Activated T-helper 1 cell treated with Interleukin-2 at 50 U/mL for 16 hours (primary cell): ENCODE measurements at regions not wholly inside any gene's neighbourhood (a gene's known extent, or its start where the extent isn't known, plus 50 kb on each side); places are given as distances from the start of the nearest gene placed in this dataset.
"Not testable (repeated sequence)": the region's sequence is repeated elsewhere in the genome, so short reads cannot be mapped to it uniquely, and the experiment has no call there.

Experiments
- DNase-seq: peaks from one replicate; pipeline ENCODE4 v3.0.0-alpha.2; 2020; ENCODE audit warnings: low read depth

- DNase-seq = not testable (repeated sequence)
Observed at GRCh38 chr14:99037326-99037725, 234.7 kb downstream of the BCL11B start.

GRCh38 chr14:99037777-99038430 lies 234.1 kb downstream of the BCL11B start:
- DNase-seq = no peak

- no peak for DNase-seq
Observed at GRCh38 chr14:99038431-99038820, 233.6 kb downstream of the BCL11B start.

GRCh38 chr14:99039331-99040041 lies 232.5 kb downstream of the BCL11B start:
- DNase-seq = no peak

DNA sequence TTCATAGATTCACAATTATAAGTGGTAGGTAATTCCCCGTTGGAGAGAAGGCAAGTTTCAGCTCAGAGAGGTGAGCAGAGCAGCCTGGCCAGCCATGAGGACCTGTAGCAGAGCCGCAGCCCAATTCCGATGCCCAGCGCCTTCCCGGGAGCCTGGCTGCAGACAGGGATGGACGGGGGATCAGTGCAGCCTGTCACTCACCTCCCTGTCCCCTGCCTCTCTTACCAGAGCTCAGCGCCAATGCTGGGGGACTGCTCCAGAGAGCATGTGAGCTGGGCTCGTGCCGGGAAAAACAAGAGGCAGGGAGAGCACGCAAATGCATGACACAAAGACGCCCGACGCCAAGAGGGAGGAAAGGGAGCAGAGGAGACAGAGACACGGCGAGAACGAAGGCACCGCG lies 231.9 kb downstream of the BCL11B start:
- no peak for DNase-seq

- no peak for DNase-seq
Observed at GRCh38 chr14:99040711-99041110, 231.3 kb downstream of the BCL11B start.

- no peak for DNase-seq
Observed at GRCh38 chr14:99041141-99041819, 230.7 kb downstream of the BCL11B start.

GRCh38 chr14:99041820-99042174 lies 230.2 kb downstream of the BCL11B start:
- no peak for DNase-seq

DNA sequence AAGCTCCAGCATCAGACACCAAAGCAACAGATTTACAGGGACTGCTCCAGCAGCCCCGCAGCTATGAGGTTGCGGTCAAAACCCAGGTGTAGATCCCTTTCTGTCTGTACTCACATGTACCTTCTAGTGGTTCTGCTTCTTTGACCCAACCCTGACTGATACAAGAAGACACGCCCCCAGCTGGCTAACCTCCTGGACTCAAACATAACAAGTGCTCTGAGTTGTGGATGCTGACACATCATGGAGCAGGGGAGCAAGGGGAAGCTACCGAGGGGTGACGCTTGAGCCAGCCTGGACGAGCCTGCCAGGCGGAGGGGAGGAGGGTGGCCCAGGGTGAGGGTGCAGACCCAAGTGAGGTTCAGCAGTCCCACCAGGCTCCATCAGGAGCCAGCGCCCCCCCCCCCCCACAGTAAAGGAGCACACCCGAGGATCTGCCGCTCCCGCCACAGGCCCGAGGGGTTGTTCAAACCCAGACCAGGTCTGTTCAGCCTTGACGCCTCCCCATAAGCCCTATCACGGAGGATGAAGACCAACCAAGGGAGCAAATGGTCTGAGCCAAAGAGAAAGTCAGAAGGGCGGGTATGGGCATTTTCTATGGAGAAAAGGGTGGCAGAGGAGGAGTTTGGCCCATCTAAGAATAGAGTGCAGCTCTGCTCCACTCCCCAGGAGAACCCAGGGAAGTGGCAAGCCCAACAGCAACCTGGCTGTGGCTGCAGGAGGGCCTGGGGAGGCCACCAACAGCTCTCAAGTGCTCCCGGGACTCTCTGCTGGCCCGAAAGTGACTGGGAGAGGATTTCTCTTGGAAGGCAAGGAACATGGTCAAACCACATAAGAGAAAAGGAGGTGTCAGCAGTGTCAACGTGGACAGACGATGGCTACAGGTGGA lies 229.4 kb downstream of the BCL11B start:
- DNase-seq = no peak

DNA sequence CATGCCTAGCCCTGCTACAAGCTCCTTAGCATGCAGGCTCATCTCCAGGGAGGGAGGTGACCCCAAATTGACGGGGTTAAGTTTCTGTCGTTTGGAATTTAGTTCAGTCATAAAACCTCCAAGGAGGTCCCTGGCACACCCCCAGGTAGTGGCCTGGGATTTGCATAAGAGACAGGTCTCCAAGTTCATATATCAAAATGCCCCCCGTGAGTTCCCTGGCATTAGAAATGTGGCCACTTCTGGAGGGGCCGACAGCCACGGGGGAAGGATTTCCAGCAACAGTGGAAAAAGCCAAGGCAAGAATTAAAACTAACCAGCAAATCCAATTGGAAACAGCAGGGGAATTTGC lies 228.8 kb downstream of the BCL11B start:
- DNase-seq = no peak

- DNase-seq = no peak
Observed at GRCh38 chr14:99043756-99044155, 228.2 kb downstream of the BCL11B start.

DNA sequence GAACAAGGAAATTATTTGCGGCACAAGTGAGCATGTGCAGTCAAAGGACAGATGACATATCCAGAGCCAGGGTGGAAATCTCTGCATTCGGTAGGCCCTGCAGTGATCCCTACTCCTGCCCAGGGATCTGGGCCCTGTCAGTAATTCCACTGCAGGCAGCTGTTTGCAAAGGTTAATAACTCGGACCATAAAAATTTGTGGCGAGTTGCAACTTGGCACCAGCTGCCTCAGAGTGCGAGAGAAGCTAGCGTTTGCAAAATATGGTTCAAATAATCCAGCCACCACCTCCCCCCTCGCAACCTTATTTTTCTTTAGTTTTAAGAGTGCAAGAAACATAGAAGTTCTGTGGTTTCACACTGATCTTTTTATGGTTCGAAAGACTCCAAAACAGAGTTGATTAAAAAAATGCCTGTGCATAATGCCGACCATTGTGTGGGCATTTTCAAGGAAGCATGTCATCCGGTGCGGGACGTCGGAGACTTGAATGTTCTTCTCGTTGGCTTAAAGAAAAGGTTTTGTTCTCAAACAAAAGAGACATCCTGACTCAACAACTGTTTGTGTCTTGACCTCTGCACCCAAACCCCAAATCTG lies 224.5 kb downstream of the BCL11B start:
- no peak for DNase-seq

DNA sequence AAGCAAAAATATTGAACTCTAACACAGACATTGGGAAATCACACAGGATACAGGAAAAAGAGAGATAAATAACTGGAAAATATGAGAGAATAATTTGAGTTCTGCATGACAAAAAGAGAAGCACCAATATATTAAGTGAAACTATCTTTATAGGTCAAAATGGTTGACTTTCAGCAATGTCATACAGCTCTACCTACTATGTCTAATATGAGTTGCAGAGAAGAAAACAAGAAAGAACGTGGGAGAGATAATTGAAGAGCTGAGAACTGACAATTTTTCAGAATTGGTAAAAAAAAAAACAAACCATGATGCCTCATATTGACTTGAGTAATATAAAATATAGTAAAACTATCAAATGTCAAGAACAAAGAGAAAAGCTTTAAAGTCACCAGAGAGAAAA lies 221.7 kb downstream of the BCL11B start:
- DNase-seq = no peak

- DNase-seq = no peak
Observed at GRCh38 chr14:99052467-99052866, 219.5 kb downstream of the BCL11B start.

DNA sequence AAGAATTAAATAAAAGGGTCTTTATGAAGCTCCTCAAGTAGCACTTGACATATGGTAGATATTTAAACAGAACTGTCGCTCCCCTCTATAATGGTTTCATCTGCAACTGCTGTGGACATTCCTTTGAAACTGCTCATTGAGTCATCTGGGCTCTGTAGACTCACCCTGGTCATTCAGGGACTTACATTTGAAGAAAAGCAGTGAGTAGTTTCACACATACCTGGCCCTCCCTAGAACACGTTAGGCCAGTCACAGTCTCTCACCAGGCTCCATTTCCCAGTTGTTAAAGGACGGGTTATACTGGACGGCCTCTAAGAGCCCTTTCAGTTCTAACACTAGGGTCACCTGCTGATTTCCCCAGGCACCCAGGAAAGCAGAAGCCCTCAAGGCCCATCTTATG lies 217.0 kb downstream of the BCL11B start:
- no peak for DNase-seq

DNA sequence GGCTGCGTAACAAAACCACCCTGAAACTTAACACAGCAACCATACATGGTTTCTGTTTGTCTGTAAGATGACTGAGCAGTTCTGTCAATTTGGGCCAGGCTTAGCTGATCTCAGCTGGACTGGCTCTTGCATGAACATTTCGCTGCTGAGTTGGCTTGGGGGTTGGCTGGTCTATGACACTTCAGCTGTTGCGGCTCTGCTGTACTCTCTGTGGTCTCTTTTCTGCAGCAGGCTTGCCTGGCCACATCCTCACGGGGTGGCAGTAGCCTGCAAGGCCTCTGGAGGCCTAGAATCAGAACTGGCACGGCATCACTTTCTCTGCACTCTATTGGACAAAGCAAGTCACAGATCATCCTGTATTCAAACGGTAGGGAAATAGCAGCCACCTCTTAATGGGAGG lies 216.2 kb downstream of the BCL11B start:
- peak; percentile 24 for DNase-seq

DNA sequence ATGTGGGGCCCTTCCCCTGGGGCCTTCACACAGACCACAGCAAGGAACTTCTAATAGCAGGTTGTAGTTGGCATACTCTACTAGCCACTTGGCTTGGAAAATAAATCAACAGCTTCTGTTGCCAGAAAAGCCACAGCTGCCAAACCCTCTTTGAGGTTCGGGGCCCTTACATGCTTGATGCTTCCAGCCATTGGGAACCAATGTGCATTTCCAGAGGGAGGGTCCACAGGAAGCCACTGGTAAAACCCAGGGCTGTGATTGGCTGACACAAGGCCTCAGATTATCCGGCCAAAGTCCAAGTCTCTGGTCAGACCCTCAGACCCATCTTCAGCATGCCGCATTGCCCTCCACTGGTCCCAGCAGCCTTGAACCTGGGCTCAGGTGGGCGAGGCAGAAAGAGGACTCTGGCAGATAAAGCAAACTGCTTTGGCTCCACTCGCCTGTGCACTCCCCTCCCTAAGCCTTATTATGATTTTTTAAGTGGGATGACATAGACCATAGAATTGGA lies 214.4 kb downstream of the BCL11B start:
- DNase-seq = no peak

GRCh38 chr14:99058542-99058941 lies 213.5 kb downstream of the BCL11B start:
- DNase-seq = no peak

DNA sequence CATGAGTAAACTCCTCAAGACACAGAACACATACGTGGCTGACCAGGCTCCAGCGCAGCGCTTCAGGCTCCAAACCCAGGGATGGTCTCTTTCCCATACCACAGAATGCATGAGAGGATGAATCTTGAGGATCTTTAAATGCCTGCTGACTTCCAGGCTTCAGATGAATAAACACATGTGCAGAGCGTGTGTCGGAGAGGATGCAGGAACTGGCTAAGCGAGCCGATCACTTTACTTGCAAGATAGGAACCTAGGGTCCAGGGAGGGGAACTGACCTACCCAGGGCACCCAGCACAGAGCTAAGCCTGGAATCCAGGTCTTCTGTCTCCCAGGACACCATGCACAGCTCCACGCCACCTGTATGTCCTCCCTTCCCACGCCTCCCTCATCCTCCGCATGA lies 209.8 kb downstream of the BCL11B start:
- DNase-seq = no peak

DNA sequence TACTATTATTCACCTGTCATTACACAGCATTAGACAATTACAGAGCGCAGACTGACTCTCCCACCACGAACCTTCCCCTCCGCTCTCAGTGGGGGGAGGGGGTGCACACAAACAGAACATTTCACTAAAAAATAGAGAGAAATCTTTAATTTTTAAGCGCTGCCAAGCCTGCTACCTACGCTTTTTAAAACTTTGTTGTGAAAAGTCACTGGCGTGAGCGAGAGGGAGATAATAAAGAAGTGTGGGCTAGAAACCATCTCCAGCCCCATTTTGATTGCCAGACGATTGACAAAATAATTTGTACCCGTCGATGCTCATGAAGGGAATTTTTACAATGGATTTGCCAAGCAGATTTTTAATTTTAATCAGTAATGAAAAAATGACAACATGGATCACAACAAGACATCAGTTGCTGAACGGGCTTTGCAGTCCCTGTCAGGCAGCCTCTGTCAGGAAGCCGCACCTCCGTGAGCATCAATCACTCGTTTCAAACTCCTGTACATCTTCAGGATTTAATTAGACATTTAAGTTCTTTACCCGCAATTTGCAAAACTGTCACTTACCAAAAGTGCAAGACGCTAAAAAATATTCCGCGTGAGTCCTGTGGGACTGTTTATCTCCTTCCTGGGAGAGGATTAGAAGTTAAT lies 209.1 kb downstream of the BCL11B start:
- no peak for DNase-seq

GRCh38 chr14:99063620-99064225 lies 208.3 kb downstream of the BCL11B start:
- DNase-seq = no peak
